CD4-positive, alpha-beta T cell treated with Interferon gamma for 1 hour (primary cell): ENCODE measurements at regions not wholly inside any gene's neighbourhood (a gene's known extent, or its start where the extent isn't known, plus 50 kb on each side); places are given as distances from the start of the nearest gene placed in this dataset.

Experiments
- DNase-seq: peaks from one replicate; pipeline ENCODE4 v3.0.0-alpha.2; 2020

GRCh38 chrX:39953879-39954278 is 143.9 kb downstream of the BCOR start:
- no peak for DNase-seq

GRCh38 chrX:39954851-39955250 is 142.9 kb downstream of the BCOR start:
- no peak for DNase-seq

- no peak for DNase-seq
Observed at GRCh38 chrX:39955625-39956024, 142.1 kb downstream of the BCOR start.

- DNase-seq: no peak
Observed at GRCh38 chrX:39956803-39957394, 140.9 kb downstream of the BCOR start.

- DNase-seq: no peak
Observed at GRCh38 chrX:39957816-39958566, 139.8 kb downstream of the BCOR start.

- DNase-seq: no peak
Observed at GRCh38 chrX:39958850-39959249, 138.9 kb downstream of the BCOR start.

GRCh38 chrX:39960219-39960618 is 137.5 kb downstream of the BCOR start:
- no peak for DNase-seq

- DNase-seq: no peak
Observed at GRCh38 chrX:39961441-39961840, 136.3 kb downstream of the BCOR start.

- no peak for DNase-seq
Observed at GRCh38 chrX:39965051-39965573, 132.6 kb downstream of the BCOR start.

GRCh38 chrX:39966176-39966575 is 131.6 kb downstream of the BCOR start:
- DNase-seq: no peak

GRCh38 chrX:39967348-39967747 is 130.4 kb downstream of the BCOR start:
- DNase-seq: no peak

GRCh38 chrX:39969099-39969818 is 128.5 kb downstream of the BCOR start:
- no peak for DNase-seq

- DNase-seq: no peak
Observed at GRCh38 chrX:39969819-39970504, 127.8 kb downstream of the BCOR start.

- DNase-seq: no peak
Observed at GRCh38 chrX:39971760-39972159, 126.0 kb downstream of the BCOR start.

GRCh38 chrX:39972340-39972739 is 125.4 kb downstream of the BCOR start:
- DNase-seq: no peak

GRCh38 chrX:39973810-39974209 is 123.9 kb downstream of the BCOR start:
- no peak for DNase-seq

- DNase-seq: no peak
Observed at GRCh38 chrX:39974270-39974669, 123.5 kb downstream of the BCOR start.

GRCh38 chrX:39975101-39975925 is 122.4 kb downstream of the BCOR start:
- no peak for DNase-seq

GRCh38 chrX:39981946-39982345 is 115.8 kb downstream of the BCOR start:
- no peak for DNase-seq

GRCh38 chrX:39982948-39983347 is 114.8 kb downstream of the BCOR start:
- no peak for DNase-seq

GRCh38 chrX:39983715-39984114 is 114.0 kb downstream of the BCOR start:
- DNase-seq: no peak
